IPS-20b (cell line): ENCODE measurements at regions not wholly inside any gene's neighbourhood (a gene's known extent, or its start where the extent isn't known, plus 50 kb on each side); places are given as distances from the start of the nearest gene placed in this dataset.

Experiments
- H3K27ac ChIP-seq: one replicate; pipeline ENCODE4 v1.5.1; 2013; ENCODE audit warnings: low read length
- H3K27me3 ChIP-seq: 2 replicates; pipeline ENCODE4 v1.6.1; 2013; ENCODE audit warnings: mild to moderate bottlenecking, low read length, inconsistent platforms; ENCODE audit not compliant: insufficient read depth
- H3K36me3 ChIP-seq: 2 replicates; pipeline ENCODE4 v1.6.1; 2013; ENCODE audit warnings: low read depth, mild to moderate bottlenecking, inconsistent platforms, low read length, moderate library complexity; ENCODE audit not compliant: insufficient read depth
- H3K4me1 ChIP-seq: 2 replicates; pipeline ENCODE4 v1.6.1; 2013; ENCODE audit warnings: mild to moderate bottlenecking, control low read depth, inconsistent platforms, low read length, moderate library complexity; ENCODE audit not compliant: insufficient read depth
- H3K4me3 ChIP-seq: 2 replicates; pipeline ENCODE4 v1.5.1; 2013; ENCODE audit warnings: mild to moderate bottlenecking, low read length, inconsistent platforms
- H3K9ac ChIP-seq: 2 replicates; pipeline ENCODE4 v1.6.1; 2013; ENCODE audit warnings: low read depth, mild to moderate bottlenecking, inconsistent platforms, low read length, moderate library complexity
- H3K9me3 ChIP-seq: 2 replicates; pipeline ENCODE4 v1.6.1; 2013; ENCODE audit warnings: mild to moderate bottlenecking, low read depth, low read length, inconsistent platforms; ENCODE audit not compliant: insufficient read depth

- H3K36me3 ChIP-seq: no peaks in the 10 kb centered on the region
- no peak overlapping the region for H3K9ac ChIP-seq
- no peak overlapping the region for H3K4me3 ChIP-seq
- no peaks in the 10 kb centered on the region for H3K27me3 ChIP-seq
- H3K9me3 ChIP-seq: no peaks in the 10 kb centered on the region
- no peak overlapping the region for H3K27ac ChIP-seq
- H3K4me1 ChIP-seq: no peaks in the 10 kb centered on the region
These were observed 409.3 kb downstream of the ZNF536 start for GRCh38 chr19:30781519-30781918.

DNA sequence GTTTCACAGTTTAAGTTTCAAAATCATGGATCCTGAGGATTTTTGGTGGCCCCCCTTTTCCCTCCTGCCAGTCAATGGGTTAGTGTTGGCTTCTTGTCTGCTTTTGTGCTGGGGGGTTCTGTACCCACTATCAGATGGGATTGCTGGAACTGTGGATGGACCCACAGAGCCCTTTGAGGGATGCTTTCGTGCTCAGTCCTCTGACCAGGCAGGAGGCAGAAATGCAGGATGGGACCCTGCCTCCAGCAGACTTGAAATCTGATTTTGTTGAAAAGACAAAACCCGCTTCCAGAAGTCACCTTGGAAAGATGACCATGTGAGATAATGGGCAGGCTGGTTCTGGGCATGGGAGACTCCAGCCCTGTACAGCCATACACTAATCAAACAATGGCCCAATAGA, 408.9 kb downstream of the ZNF536 start:
- H3K9ac ChIP-seq: no peak overlapping the region
- no peaks in the 10 kb centered on the region for H3K27me3 ChIP-seq
- no peak overlapping the region for H3K27ac ChIP-seq
- no peak overlapping the region for H3K4me3 ChIP-seq
- no peaks in the 10 kb centered on the region for H3K9me3 ChIP-seq
- H3K36me3 ChIP-seq: no peaks in the 10 kb centered on the region
- H3K4me1 ChIP-seq: no peaks in the 10 kb centered on the region

- no peak overlapping the region for H3K4me3 ChIP-seq
- no peaks in the 10 kb centered on the region for H3K27me3 ChIP-seq
- H3K4me1 ChIP-seq: no peaks in the 10 kb centered on the region
- no peaks in the 10 kb centered on the region for H3K36me3 ChIP-seq
- H3K9me3 ChIP-seq: no peaks in the 10 kb centered on the region
- H3K9ac ChIP-seq: no peak overlapping the region
- no peak overlapping the region for H3K27ac ChIP-seq
These were observed 408.3 kb downstream of the ZNF536 start for GRCh38 chr19:30780456-30780855.

GRCh38 chr19:30780032-30780431, 407.8 kb downstream of the ZNF536 start:
- Histone ChIP-seq H3K9me3 (no peaks in the 10 kb centered on the region), H3K27ac (no peak overlapping the region), H3K27me3 (no peaks in the 10 kb centered on the region), H3K36me3 (no peaks in the 10 kb centered on the region), H3K9ac (no peak overlapping the region), H3K4me1 (no peaks in the 10 kb centered on the region), H3K4me3 (no peak overlapping the region)

DNA sequence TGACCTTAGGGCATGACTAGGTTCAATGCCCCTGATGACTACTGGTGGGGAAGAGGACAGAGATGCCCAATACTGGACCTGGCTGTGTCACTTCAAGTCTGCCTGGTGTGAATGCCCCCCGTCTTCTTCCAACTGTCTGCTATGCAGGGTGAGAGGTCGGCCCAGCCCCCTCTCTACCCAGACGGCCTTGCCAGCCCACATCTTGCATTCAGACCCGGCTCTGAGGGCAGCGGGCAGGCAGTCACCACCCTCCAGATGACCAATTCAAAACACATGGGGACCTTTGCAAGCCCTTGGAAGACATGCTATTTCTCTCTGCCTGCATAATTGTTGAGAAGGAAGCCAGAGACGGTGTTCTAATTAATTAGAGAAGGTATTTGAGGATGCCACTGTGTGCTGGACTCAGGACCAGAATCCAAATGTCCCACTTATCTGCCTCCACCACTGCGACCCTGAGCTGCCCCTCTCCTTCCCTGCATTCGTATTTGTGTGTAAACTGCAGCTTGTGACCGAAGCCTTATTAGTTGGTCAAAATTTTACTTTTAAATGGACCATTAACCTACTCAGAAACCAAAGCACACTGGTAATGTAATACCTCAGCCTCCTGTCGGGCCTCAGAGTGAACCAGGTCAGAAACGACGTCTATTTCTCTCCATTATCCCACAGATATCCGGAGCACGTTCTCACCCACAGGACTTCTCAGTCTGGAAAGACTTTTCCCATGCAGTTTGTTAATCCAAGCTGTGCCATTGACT, 407.0 kb downstream of the ZNF536 start:
- H3K4me1 ChIP-seq: no peaks in the 10 kb centered on the region
- no peak overlapping the region for H3K4me3 ChIP-seq
- no peak overlapping the region for H3K27ac ChIP-seq
- H3K9ac ChIP-seq: no peak overlapping the region
- no peaks in the 10 kb centered on the region for H3K36me3 ChIP-seq
- H3K9me3 ChIP-seq: no peaks in the 10 kb centered on the region
- H3K27me3 ChIP-seq: no peaks in the 10 kb centered on the region

DNA sequence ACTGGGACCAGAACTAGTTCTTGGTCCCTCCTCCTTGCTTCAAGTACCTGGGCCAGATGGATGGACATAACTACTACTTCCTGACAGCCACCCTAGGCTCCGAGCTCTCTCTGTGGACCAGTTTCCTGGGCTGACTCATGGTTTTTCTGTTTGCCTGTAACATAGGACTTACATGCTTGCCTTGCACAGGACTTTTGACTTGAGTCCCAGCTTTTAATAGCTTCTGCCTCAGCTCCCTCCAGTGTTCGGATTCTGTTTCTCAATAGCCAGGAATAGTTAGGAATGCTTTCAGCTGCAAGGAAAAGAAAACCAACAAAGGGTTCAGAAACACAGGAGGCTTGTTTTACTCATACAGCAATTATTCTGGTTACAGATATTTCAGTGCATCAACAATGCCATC, 405.9 kb downstream of the ZNF536 start:
- Histone ChIP-seq H3K36me3 (no peaks in the 10 kb centered on the region), H3K9me3 (no peaks in the 10 kb centered on the region), H3K27ac (no peak overlapping the region), H3K4me1 (no peaks in the 10 kb centered on the region), H3K4me3 (no peak overlapping the region), H3K9ac (no peak overlapping the region), H3K27me3 (no peaks in the 10 kb centered on the region)

GRCh38 chr19:30775956-30776355, 403.8 kb downstream of the ZNF536 start:
- Histone ChIP-seq H3K27me3 (no peaks in the 10 kb centered on the region), H3K9me3 (no peaks in the 10 kb centered on the region), H3K4me1 (no peaks in the 10 kb centered on the region), H3K27ac (no peak overlapping the region), H3K9ac (no peak overlapping the region), H3K36me3 (no peaks in the 10 kb centered on the region), H3K4me3 (no peak overlapping the region)

DNA sequence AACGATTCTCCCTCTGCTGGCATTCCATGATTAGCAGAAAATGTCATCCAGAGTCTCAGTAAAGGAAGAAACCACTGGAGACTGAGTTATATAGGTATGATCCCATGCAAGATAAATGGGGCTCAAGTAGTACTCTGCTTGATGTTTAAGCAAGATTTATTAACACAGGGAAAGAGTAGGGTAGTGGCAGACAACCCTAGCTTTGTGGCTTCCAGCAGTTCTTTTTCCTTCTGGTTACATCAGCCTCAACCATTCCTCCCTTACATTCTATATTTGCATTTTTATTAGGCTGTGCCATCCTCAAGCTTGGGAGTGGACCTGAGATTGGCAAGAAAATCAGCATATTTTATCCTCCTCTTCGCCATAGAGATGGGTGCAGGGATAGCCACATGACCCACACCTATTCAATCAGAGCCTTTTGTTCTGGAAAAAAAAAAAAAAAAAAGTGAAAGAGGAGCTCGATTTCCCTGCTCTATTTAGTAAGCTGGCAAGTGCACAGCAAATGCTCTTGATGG, 402.1 kb downstream of the ZNF536 start:
- H3K4me1 ChIP-seq: no peaks in the 10 kb centered on the region
- no peaks in the 10 kb centered on the region for H3K9me3 ChIP-seq
- no peaks in the 10 kb centered on the region for H3K27me3 ChIP-seq
- H3K9ac ChIP-seq: no peak overlapping the region
- no peak overlapping the region for H3K27ac ChIP-seq
- H3K4me3 ChIP-seq: no peak overlapping the region
- no peaks in the 10 kb centered on the region for H3K36me3 ChIP-seq

DNA sequence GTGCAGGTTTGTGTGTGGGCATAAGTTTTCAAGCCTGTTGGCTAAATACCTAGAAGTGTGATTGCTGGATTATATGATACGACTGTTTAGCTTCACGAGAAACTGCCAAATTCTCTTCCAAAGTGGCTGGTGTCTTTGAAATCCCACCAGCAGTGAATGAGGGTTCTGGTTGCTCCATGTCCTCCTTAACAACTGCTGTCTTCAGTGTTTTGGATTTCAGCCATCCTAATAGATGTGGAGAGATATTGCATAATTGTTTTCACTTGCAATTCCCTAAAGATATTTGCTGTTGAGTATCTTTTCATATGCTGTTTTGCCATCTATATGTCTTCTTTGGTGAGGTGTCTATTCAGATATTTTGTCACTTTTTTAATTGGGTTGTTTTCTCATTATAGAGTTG, 390.5 kb downstream of the ZNF536 start:
- no peaks in the 10 kb centered on the region for H3K4me1 ChIP-seq
- H3K4me3 ChIP-seq: no peak overlapping the region
- no peaks in the 10 kb centered on the region for H3K9me3 ChIP-seq
- H3K9ac ChIP-seq: no peak overlapping the region
- H3K27ac ChIP-seq: no peak overlapping the region
- H3K27me3 ChIP-seq: no peaks in the 10 kb centered on the region
- no peaks in the 10 kb centered on the region for H3K36me3 ChIP-seq

- Histone ChIP-seq H3K27ac (no peak overlapping the region), H3K36me3 (no peaks in the 10 kb centered on the region), H3K4me3 (no peak overlapping the region), H3K27me3 (no peaks in the 10 kb centered on the region), H3K9ac (no peak overlapping the region), H3K9me3 (no peaks in the 10 kb centered on the region), H3K4me1 (no peaks in the 10 kb centered on the region)
These were observed 387.8 kb downstream of the ZNF536 start for GRCh38 chr19:30760014-30760413.

GRCh38 chr19:30757837-30758617, 385.8 kb downstream of the ZNF536 start:
- Histone ChIP-seq H3K9ac (no peak overlapping the region), H3K27me3 (no peaks in the 10 kb centered on the region), H3K9me3 (no peaks in the 10 kb centered on the region), H3K4me1 (no peaks in the 10 kb centered on the region), H3K27ac (no peak overlapping the region), H3K4me3 (no peak overlapping the region), H3K36me3 (no peaks in the 10 kb centered on the region)
